IMR-90 (cell line): ENCODE measurements at regions not wholly inside any gene's neighbourhood (a gene's known extent, or its start where the extent isn't known, plus 50 kb on each side); places are given as distances from the start of the nearest gene placed in this dataset.

Experiments
- CEBPB ChIP-seq: IDR thresholded peaks from 2 replicates; pipeline ENCODE4 v1.6.1; 2012; ENCODE audit warnings: low read depth, low read length, improper control_type of control experiment
- MAFK ChIP-seq: IDR thresholded peaks from 2 replicates; pipeline ENCODE4 v1.6.1; 2012; ENCODE audit warnings: low read depth, low read length, improper control_type of control experiment
- MXI1 ChIP-seq: IDR thresholded peaks from 2 replicates; pipeline ENCODE4 v1.6.1; 2012; ENCODE audit warnings: low read depth, mild to moderate bottlenecking, low read length, moderate library complexity, borderline replicate concordance
- POLR2A ChIP-seq: IDR thresholded peaks from 2 replicates; pipeline ENCODE4 v1.6.1; 2012; ENCODE audit warnings: mild to moderate bottlenecking, low read depth, low read length
- RFX5 ChIP-seq: IDR thresholded peaks from 2 replicates; pipeline ENCODE4 v1.8.0; 2012; ENCODE audit warnings: low read depth, mild to moderate bottlenecking, low read length, moderate library complexity
- TF ChIP-seq, protein P1 (sequence below): conservative IDR thresholded peaks from 2 replicates; pipeline ENCODE4 v1.5.1; 2012; ENCODE audit warnings: mild to moderate bottlenecking, low read depth, low read length, improper control_type of control experiment

DNA sequence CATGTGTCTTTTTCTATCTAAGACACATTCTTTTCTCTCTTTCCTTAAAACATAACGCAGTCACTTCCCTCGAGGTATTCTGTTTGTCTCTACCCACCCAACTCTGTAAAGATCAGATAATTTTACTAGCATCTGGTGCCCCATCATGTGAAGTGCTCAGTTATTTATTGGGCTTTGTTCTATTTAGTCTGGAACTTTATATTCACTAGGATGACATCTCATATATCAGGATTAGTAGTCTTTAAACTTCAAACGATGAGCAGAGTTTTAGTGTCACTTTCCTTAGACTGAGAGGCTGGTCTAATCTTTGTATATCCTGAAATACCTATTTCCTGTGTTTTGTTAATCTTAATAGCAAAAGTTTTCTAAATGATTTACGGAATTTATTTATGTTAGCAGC, 445.5 kb upstream of the NDST3 start:
- TF ChIP-seq, protein P1, sequence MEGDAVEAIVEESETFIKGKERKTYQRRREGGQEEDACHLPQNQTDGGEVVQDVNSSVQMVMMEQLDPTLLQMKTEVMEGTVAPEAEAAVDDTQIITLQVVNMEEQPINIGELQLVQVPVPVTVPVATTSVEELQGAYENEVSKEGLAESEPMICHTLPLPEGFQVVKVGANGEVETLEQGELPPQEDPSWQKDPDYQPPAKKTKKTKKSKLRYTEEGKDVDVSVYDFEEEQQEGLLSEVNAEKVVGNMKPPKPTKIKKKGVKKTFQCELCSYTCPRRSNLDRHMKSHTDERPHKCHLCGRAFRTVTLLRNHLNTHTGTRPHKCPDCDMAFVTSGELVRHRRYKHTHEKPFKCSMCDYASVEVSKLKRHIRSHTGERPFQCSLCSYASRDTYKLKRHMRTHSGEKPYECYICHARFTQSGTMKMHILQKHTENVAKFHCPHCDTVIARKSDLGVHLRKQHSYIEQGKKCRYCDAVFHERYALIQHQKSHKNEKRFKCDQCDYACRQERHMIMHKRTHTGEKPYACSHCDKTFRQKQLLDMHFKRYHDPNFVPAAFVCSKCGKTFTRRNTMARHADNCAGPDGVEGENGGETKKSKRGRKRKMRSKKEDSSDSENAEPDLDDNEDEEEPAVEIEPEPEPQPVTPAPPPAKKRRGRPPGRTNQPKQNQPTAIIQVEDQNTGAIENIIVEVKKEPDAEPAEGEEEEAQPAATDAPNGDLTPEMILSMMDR = no peak
- TF ChIP-seq CEBPB (no peak), POLR2A (no peak), MXI1 (no peak), RFX5 (no peak), MAFK (no peak)
